Astrocyte of the cerebellum (primary cell): ENCODE measurements at regions not wholly inside any gene's neighbourhood (a gene's known extent, or its start where the extent isn't known, plus 50 kb on each side); places are given as distances from the start of the nearest gene placed in this dataset.

ENCODE experiments used
- DNase-seq: peaks from one replicate; pipeline ENCODE4 v3.0.0-alpha.2; 2011; ENCODE audit warnings: low read depth
- H3K4me3 ChIP-seq: 2 replicates; pipeline ENCODE4 v1.5.1; 2011; ENCODE audit warnings: mild to moderate bottlenecking, low read depth, low read length, moderate library complexity
- CTCF ChIP-seq: IDR thresholded peaks from 2 replicates; pipeline ENCODE4 v1.5.1; 2012; ENCODE audit warnings: low read length, low read depth, moderate library complexity, mild to moderate bottlenecking; ENCODE audit errors: missing control alignments
- in situ Hi-C: cut with HindIII; loops from 2 replicates; pipeline ENCODE4 v1.10.0; 2017; ENCODE audit warnings: low sequenced_read_pairs

GRCh38 chr1:81228926-81229325 lies 571.8 kb upstream of the ADGRL2 start:
- no peak for DNase-seq
- TF ChIP-seq CTCF = no peak
- H3K4me3 ChIP-seq = no peak overlapping the region
- in situ Hi-C loops = no loop called here

GRCh38 chr1:81226603-81226928 lies 574.2 kb upstream of the ADGRL2 start:
- DNase-seq = no peak
- TF ChIP-seq CTCF = no peak
- in situ Hi-C loops = no loop called here
- H3K4me3 ChIP-seq = no peak overlapping the region

GRCh38 chr1:81225789-81226602 lies 574.7 kb upstream of the ADGRL2 start:
- in situ Hi-C loops = no loop called here
- no peak for DNase-seq
- no peak for TF ChIP-seq CTCF
- H3K4me3 ChIP-seq = no peak overlapping the region

GRCh38 chr1:81224222-81224621 lies 576.5 kb upstream of the ADGRL2 start:
- TF ChIP-seq CTCF = no peak
- no peak overlapping the region for H3K4me3 ChIP-seq
- in situ Hi-C loops = no loop called here
- DNase-seq = no peak

- TF ChIP-seq CTCF = no peak
- no peak for DNase-seq
- in situ Hi-C loops = no loop called here
Observed at GRCh38 chr1:81221564-81221963, 579.2 kb upstream of the ADGRL2 start.

GRCh38 chr1:81220614-81221071 lies 580.1 kb upstream of the ADGRL2 start:
- H3K4me3 ChIP-seq = no peak overlapping the region
- TF ChIP-seq CTCF = no peak
- in situ Hi-C loops = no loop called here
- no peak for DNase-seq

More at GRCh38 chr1:81221564-81221963, 579.2 kb upstream of the ADGRL2 start:
- no peak overlapping the region for H3K4me3 ChIP-seq
